ENCODE measurements at regions not wholly inside any gene's neighbourhood (a gene's known extent, or its start where the extent isn't known, plus 50 kb on each side); places are given as distances from the start of the nearest gene placed in this dataset.
A peak's percentile ranks its signal among the peaks of the same experiment; 100 is the strongest.
"Not testable (repeated sequence)": the region's sequence is repeated elsewhere in the genome, so short reads cannot be mapped to it uniquely, and the experiment has no call there.

- no peaks in the 10 kb centered on the region for H3K27me3 Mint-ChIP-seq (ENCODE audit: low read depth)
- POLR2A ChIA-PET: no interaction called here
- peaks cover 16% of the 10 kb centered on the region for H3K4me1 Mint-ChIP-seq (ENCODE audit: low read depth)
- peaks cover 8% of the 10 kb centered on the region for H3K9me3 Mint-ChIP-seq (ENCODE audit: insufficient read depth)
- ATAC-seq (no peak), DNase-seq (no peak)
- CTCF ChIA-PET: no interaction called here
- H3K27ac Mint-ChIP-seq: no peak overlapping the region
- no peaks in the 10 kb centered on the region for H3K36me3 Mint-ChIP-seq (ENCODE audit: low read depth)
- H3K4me3 Mint-ChIP-seq: no peak overlapping the region
Observed at GRCh38 chr13:42422681-42423080, 150.7 kb downstream of the AKAP11 start.

GRCh38 chr13:42424182-42424581, 149.8 kb upstream of the TNFSF11 start:
- peaks cover 13% of the 10 kb centered on the region for H3K4me1 Mint-ChIP-seq (ENCODE audit: low read depth)
- H3K4me3 Mint-ChIP-seq: no peak overlapping the region
- DNase-seq (no peak), ATAC-seq (no peak)
- ChIA-PET POLR2A (no interaction called here), CTCF (no interaction called here)
- H3K27ac Mint-ChIP-seq: no peak overlapping the region
- no peaks in the 10 kb centered on the region for H3K36me3 Mint-ChIP-seq (ENCODE audit: low read depth)
- H3K9me3 Mint-ChIP-seq (ENCODE audit: insufficient read depth): peaks cover 8% of the 10 kb centered on the region
- no peaks in the 10 kb centered on the region for H3K27me3 Mint-ChIP-seq (ENCODE audit: low read depth)

- Mint-ChIP-seq H3K27ac (no peak overlapping the region), H3K36me3 (ENCODE audit: low read depth) (peaks cover 31% of the 10 kb centered on the region), H3K4me3 (no peak overlapping the region), H3K4me1 (ENCODE audit: low read depth) (peaks cover 4% of the 10 kb centered on the region), H3K27me3 (ENCODE audit: low read depth) (no peaks in the 10 kb centered on the region), H3K9me3 (ENCODE audit: insufficient read depth) (peaks cover 39% of the 10 kb centered on the region)
- DNase-seq (no peak), ATAC-seq (no peak)
- ChIA-PET POLR2A (no interaction called here), CTCF (no interaction called here)
Observed at GRCh38 chr13:42445354-42445753, 128.6 kb upstream of the TNFSF11 start.

GRCh38 chr13:42446597-42446996, 127.4 kb upstream of the TNFSF11 start:
- H3K27ac Mint-ChIP-seq; CTCF ChIA-PET; H3K4me1 Mint-ChIP-seq (ENCODE audit: low read depth); POLR2A ChIA-PET; DNase-seq; H3K27me3 Mint-ChIP-seq (ENCODE audit: low read depth); ATAC-seq; H3K4me3 Mint-ChIP-seq: not testable (repeated sequence)
- H3K36me3 Mint-ChIP-seq (ENCODE audit: low read depth): peaks cover 31% of the 10 kb centered on the region
- peaks cover 39% of the 10 kb centered on the region for H3K9me3 Mint-ChIP-seq (ENCODE audit: insufficient read depth)

GRCh38 chr13:42453091-42453645, 120.8 kb upstream of the TNFSF11 start:
- no peaks in the 10 kb centered on the region for H3K27me3 Mint-ChIP-seq (ENCODE audit: low read depth)
- peaks cover 7% of the 10 kb centered on the region for H3K9me3 Mint-ChIP-seq (ENCODE audit: insufficient read depth)
- ChIA-PET POLR2A (no interaction called here), CTCF (no interaction called here)
- no peak for DNase-seq
- H3K4me3 Mint-ChIP-seq: no peak overlapping the region
- H3K36me3 Mint-ChIP-seq (ENCODE audit: low read depth): peaks cover 5% of the 10 kb centered on the region
- no peak overlapping the region for H3K27ac Mint-ChIP-seq
- peaks cover 4% of the 10 kb centered on the region for H3K4me1 Mint-ChIP-seq (ENCODE audit: low read depth)
- no peak for ATAC-seq

GRCh38 chr13:42454749-42455148, 119.2 kb upstream of the TNFSF11 start:
- peaks cover under 1% of the 10 kb centered on the region for H3K4me1 Mint-ChIP-seq (ENCODE audit: low read depth)
- no peaks in the 10 kb centered on the region for H3K9me3 Mint-ChIP-seq (ENCODE audit: insufficient read depth)
- no peak overlapping the region for H3K27ac Mint-ChIP-seq
- no peak for DNase-seq
- POLR2A ChIA-PET: interaction anchor here (0.6 kb wide), 1 partner anchor 180 kb away, joined by 3 read pairs; no protein-coding TSS in a partner anchor
- H3K4me3 Mint-ChIP-seq: no peak overlapping the region
- no peak for ATAC-seq
- H3K27me3 Mint-ChIP-seq (ENCODE audit: low read depth): no peaks in the 10 kb centered on the region
- CTCF ChIA-PET: interaction anchor here (1.1 kb wide), 1 partner anchor 24 kb away, joined by 4 read pairs; no protein-coding TSS in a partner anchor
- H3K36me3 Mint-ChIP-seq (ENCODE audit: low read depth): no peaks in the 10 kb centered on the region

GRCh38 chr13:42458193-42458592, 115.8 kb upstream of the TNFSF11 start:
- no peak for ATAC-seq
- Mint-ChIP-seq H3K4me1 (ENCODE audit: low read depth) (no peaks in the 10 kb centered on the region), H3K4me3 (no peak overlapping the region), H3K27me3 (ENCODE audit: low read depth) (no peaks in the 10 kb centered on the region), H3K36me3 (ENCODE audit: low read depth) (peaks cover 14% of the 10 kb centered on the region), H3K9me3 (ENCODE audit: insufficient read depth) (peaks cover 14% of the 10 kb centered on the region), H3K27ac (no peak overlapping the region)
- ChIA-PET CTCF (no interaction called here), POLR2A (no interaction called here)
- no peak for DNase-seq

GRCh38 chr13:42466123-42466522, 107.8 kb upstream of the TNFSF11 start:
- H3K27ac Mint-ChIP-seq: peak overlapping the region; percentile 56
- POLR2A ChIA-PET: no interaction called here
- DNase-seq (no peak), ATAC-seq (no peak)
- H3K27me3 Mint-ChIP-seq (ENCODE audit: low read depth): no peaks in the 10 kb centered on the region
- H3K36me3 Mint-ChIP-seq (ENCODE audit: low read depth): peaks cover 40% of the 10 kb centered on the region
- peak overlapping the region; percentile 10 for H3K4me3 Mint-ChIP-seq
- H3K4me1 Mint-ChIP-seq (ENCODE audit: low read depth): peaks cover 27% of the 10 kb centered on the region
- CTCF ChIA-PET: interaction anchor here (1.9 to 2.2 kb wide), 2 partner anchors 12 to 132 kb away, joined by 6 to 8 read pairs; no protein-coding TSS in a partner anchor
- H3K9me3 Mint-ChIP-seq (ENCODE audit: insufficient read depth): peaks cover 24% of the 10 kb centered on the region

GRCh38 chr13:42466609-42467008, 107.3 kb upstream of the TNFSF11 start:
- ATAC-seq: no peak
- Mint-ChIP-seq H3K9me3 (ENCODE audit: insufficient read depth) (peaks cover 23% of the 10 kb centered on the region), H3K27ac (no peak overlapping the region), H3K4me1 (ENCODE audit: low read depth) (peaks cover 27% of the 10 kb centered on the region), H3K4me3 (no peak overlapping the region), H3K27me3 (ENCODE audit: low read depth) (no peaks in the 10 kb centered on the region), H3K36me3 (ENCODE audit: low read depth) (peaks cover 38% of the 10 kb centered on the region)
- CTCF ChIA-PET: interaction anchor here (1.9 kb wide), 1 partner anchor 12 kb away, joined by 8 read pairs; no protein-coding TSS in a partner anchor
- POLR2A ChIA-PET: no interaction called here
- no peak for DNase-seq

- ChIA-PET POLR2A (interaction anchor here (0.7 to 1.1 kb wide), 2 partner anchors 21 to 1141 kb away, joined by 3 read pairs; no protein-coding TSS in a partner anchor), CTCF (interaction anchor here (1.0 to 1.4 kb wide), 2 partner anchors 120 to 141 kb away, joined by 5 read pairs; no protein-coding TSS in a partner anchor)
- ATAC-seq: no peak
- H3K4me1 Mint-ChIP-seq (ENCODE audit: low read depth): peaks cover 10% of the 10 kb centered on the region
- no peak for DNase-seq
- no peaks in the 10 kb centered on the region for H3K9me3 Mint-ChIP-seq (ENCODE audit: insufficient read depth)
- no peaks in the 10 kb centered on the region for H3K27me3 Mint-ChIP-seq (ENCODE audit: low read depth)
- peaks cover 4% of the 10 kb centered on the region for H3K36me3 Mint-ChIP-seq (ENCODE audit: low read depth)
- no peak overlapping the region for H3K27ac Mint-ChIP-seq
- no peak overlapping the region for H3K4me3 Mint-ChIP-seq
Observed at GRCh38 chr13:42474954-42475353, 99.0 kb upstream of the TNFSF11 start.

GRCh38 chr13:42477596-42478190, 96.3 kb upstream of the TNFSF11 start:
- H3K27ac Mint-ChIP-seq: no peak overlapping the region
- H3K36me3 Mint-ChIP-seq (ENCODE audit: low read depth): peaks cover 2% of the 10 kb centered on the region
- POLR2A ChIA-PET: interaction anchor here (0.7 kb wide), 1 partner anchor 87 kb away, joined by 6 read pairs; no protein-coding TSS in a partner anchor
- no peak for DNase-seq
- no peaks in the 10 kb centered on the region for H3K27me3 Mint-ChIP-seq (ENCODE audit: low read depth)
- CTCF ChIA-PET: interaction anchor here (0.9 to 3.8 kb wide), 18 partner anchors 12 to 205 kb away, joined by 3 to 42 read pairs (median 7); no protein-coding TSS in a partner anchor
- no peak for ATAC-seq
- H3K4me3 Mint-ChIP-seq: no peak overlapping the region
- H3K9me3 Mint-ChIP-seq (ENCODE audit: insufficient read depth): no peaks in the 10 kb centered on the region
- peaks cover 10% of the 10 kb centered on the region for H3K4me1 Mint-ChIP-seq (ENCODE audit: low read depth)

- DNase-seq (peak; percentile 27), ATAC-seq (no peak)
- ChIA-PET CTCF (interaction anchor here (0.6 to 3.8 kb wide), 33 partner anchors 13 to 238 kb away, joined by 3 to 42 read pairs (median 4); no protein-coding TSS in a partner anchor), POLR2A (interaction anchor here (1.0 to 1.2 kb wide), 2 partner anchors 86 to 145 kb away, joined by 3 to 5 read pairs; no protein-coding TSS in a partner anchor)
- Mint-ChIP-seq H3K9me3 (ENCODE audit: insufficient read depth) (no peaks in the 10 kb centered on the region), H3K27ac (no peak overlapping the region), H3K36me3 (ENCODE audit: low read depth) (no peaks in the 10 kb centered on the region), H3K4me1 (ENCODE audit: low read depth) (peaks cover 10% of the 10 kb centered on the region), H3K27me3 (ENCODE audit: low read depth) (no peaks in the 10 kb centered on the region), H3K4me3 (no peak overlapping the region)
Observed at GRCh38 chr13:42478531-42479156, 95.3 kb upstream of the TNFSF11 start.
